CD4-positive, alpha-beta memory T cell (primary cell): ENCODE measurements at regions not wholly inside any gene's neighbourhood (a gene's known extent, or its start where the extent isn't known, plus 50 kb on each side); places are given as distances from the start of the nearest gene placed in this dataset.

Experiments used
- CTCF ChIA-PET: fragments of 350-600 bp; sonication (Branson Sonifier 250); formaldehyde crosslinking; loops from one replicate; lab custom pipeline; 2021; ENCODE audit warnings: inconsistent platforms; ENCODE audit not compliant: partially characterized antibody; lab: Charles Lee
- POLR2A ChIA-PET: fragments of 350-600 bp; sonication (Branson Sonifier 250); formaldehyde crosslinking; loops from one replicate; lab custom pipeline; 2021; ENCODE audit not compliant: partially characterized antibody; lab: Charles Lee
- DNase-seq, 5 donors: peaks; one replicate each; pipeline versions ENCODE4 v3.0.0 to v3.0.0-alpha.2; 2020 to 2022; ENCODE audit warnings: mixed read lengths in 1 of 5
- H3K27ac ChIP-seq: one replicate; pipeline ENCODE4 v1.7.0; 2013; ENCODE audit warnings: low read depth, low read length
- H3K27me3 ChIP-seq: 2 replicates; pipeline ENCODE4 v1.7.0; 2013; ENCODE audit warnings: mild to moderate bottlenecking, low read length, moderate library complexity; ENCODE audit not compliant: insufficient read depth
- H3K36me3 ChIP-seq: 2 replicates; pipeline ENCODE4 v1.7.0; 2013; ENCODE audit warnings: mild to moderate bottlenecking, low read length, moderate library complexity; ENCODE audit not compliant: insufficient read depth
- H3K4me1 ChIP-seq: 2 replicates; pipeline ENCODE4 v1.7.0; 2013; ENCODE audit warnings: mild to moderate bottlenecking, low read length, moderate library complexity; ENCODE audit not compliant: insufficient read depth
- H3K4me3 ChIP-seq, 2 donors: one replicate each; pipeline ENCODE4 v1.7.0; 2013; ENCODE audit warnings: low read length in 2 of 2, mild to moderate bottlenecking in 1 of 2
- H3K9me3 ChIP-seq, 2 donors: one replicate each; pipeline ENCODE4 v1.7.0; 2013; ENCODE audit warnings: low read length in 2 of 2, control low read depth in 1 of 2; ENCODE audit not compliant: control insufficient read depth in 1 of 2
- H3K27ac Mint-ChIP-seq, 7 donors: one replicate each; pipeline ENCODE4 v1.8.0; 2020 to 2021; ENCODE audit warnings: mixed read lengths in 7 of 7, mild to moderate bottlenecking in 6 of 7, inconsistent platforms in 3 of 7, moderate library complexity in 3 of 7
- H3K27me3 Mint-ChIP-seq, 2 donors: one replicate each; pipeline ENCODE4 v1.8.0; 2020 to 2021; ENCODE audit warnings: mixed read lengths in 2 of 2
- H3K36me3 Mint-ChIP-seq, 2 donors: one replicate each; pipeline ENCODE4 v1.8.0; 2020 to 2021; ENCODE audit warnings: mixed read lengths in 2 of 2, inconsistent platforms in 1 of 2, mild to moderate bottlenecking in 1 of 2
- H3K4me1 Mint-ChIP-seq, 4 donors: one replicate each; pipeline ENCODE4 v1.8.0; 2020 to 2021; ENCODE audit warnings: mixed read lengths in 4 of 4, mild to moderate bottlenecking in 1 of 4
- H3K4me3 Mint-ChIP-seq, 8 donors: one replicate each; pipeline ENCODE4 v1.8.0; 2020 to 2021; ENCODE audit warnings: mixed read lengths in 8 of 8, mild to moderate bottlenecking in 7 of 8, moderate library complexity in 6 of 8, inconsistent platforms in 3 of 8
- H3K9me3 Mint-ChIP-seq, 8 donors: one replicate each; pipeline ENCODE4 v1.8.0; 2020 to 2021; ENCODE audit warnings: mixed read lengths in 8 of 8, mild to moderate bottlenecking in 5 of 8, inconsistent platforms in 3 of 8, moderate library complexity in 1 of 8
- intact Hi-C: fragments of 100-400 bp; cut with micrococcal nuclease; formaldehyde crosslinking; loops from one replicate; pipeline ENCODE4 v1.15.1; 2023

- Mint-ChIP-seq H3K4me3 (no peak overlapping the region), H3K27me3 (peaks cover 6 to 8% of the 10 kb centered on the region in 2 donors), H3K4me1 (peaks cover 0 to 3% (median 0%) of the 10 kb centered on the region in 4 donors), H3K36me3 (no peaks in the 10 kb centered on the region), H3K27ac (no peak overlapping the region), H3K9me3 (peaks cover 0 to 8% (median 3%) of the 10 kb centered on the region in 8 donors)
- ChIA-PET POLR2A (no interaction called here), CTCF (interaction anchor here (1.0 kb wide), 1 partner anchor 8 kb away, joined by 3 read pairs; no protein-coding TSS in a partner anchor)
- intact Hi-C loops, result no loop called here
- Histone ChIP-seq H3K27ac (no peak overlapping the region), H3K36me3 (no peaks in the 10 kb centered on the region), H3K9me3 (no peaks in the 10 kb centered on the region), H3K4me3 (no peak overlapping the region), H3K4me1 (no peaks in the 10 kb centered on the region), H3K27me3 (no peaks in the 10 kb centered on the region)
- DNase-seq, result no peak
Measured at GRCh38 chr1:212536586-212536985, 72.0 kb upstream of the ATF3 start.

GRCh38 chr1:212537610-212538009 lies 71.0 kb upstream of the ATF3 start:
- no peaks in the 10 kb centered on the region for H3K4me1 ChIP-seq
- Mint-ChIP-seq H3K27ac (no peak overlapping the region), H3K4me1 (peaks cover 0 to 3% (median 0%) of the 10 kb centered on the region in 4 donors), H3K4me3 (no peak overlapping the region), H3K27me3 (peaks cover 6 to 8% of the 10 kb centered on the region in 2 donors), H3K36me3 (no peaks in the 10 kb centered on the region), H3K9me3 (peaks cover 0 to 8% (median 3%) of the 10 kb centered on the region in 8 donors)
- intact Hi-C loops, result no loop called here
- no peaks in the 10 kb centered on the region for H3K9me3 ChIP-seq
- H3K4me3 ChIP-seq, result no peak overlapping the region
- no peaks in the 10 kb centered on the region for H3K36me3 ChIP-seq
- H3K27me3 ChIP-seq, result no peaks in the 10 kb centered on the region
- no peak overlapping the region for H3K27ac ChIP-seq
- POLR2A ChIA-PET, result no interaction called here
- no peak for DNase-seq
- CTCF ChIA-PET, result interaction anchor here (1.0 to 1.3 kb wide), 2 partner anchors 9 to 57 kb away, joined by 3 read pairs; no protein-coding TSS in a partner anchor

GRCh38 chr1:212539737-212540430 lies 68.7 kb upstream of the ATF3 start:
- Histone ChIP-seq H3K36me3 (no peaks in the 10 kb centered on the region), H3K4me3 (no peak overlapping the region), H3K9me3 (no peaks in the 10 kb centered on the region), H3K27ac (no peak overlapping the region), H3K27me3 (no peaks in the 10 kb centered on the region), H3K4me1 (no peaks in the 10 kb centered on the region)
- Mint-ChIP-seq H3K9me3 (peaks cover 0 to 8% (median 3%) of the 10 kb centered on the region in 8 donors), H3K4me3 (no peak overlapping the region), H3K36me3 (no peaks in the 10 kb centered on the region), H3K4me1 (no peaks in the 10 kb centered on the region), H3K27ac (no peak overlapping the region), H3K27me3 (peaks cover 4 to 12% of the 10 kb centered on the region in 2 donors)
- no peak for DNase-seq
- CTCF ChIA-PET, result no interaction called here
- POLR2A ChIA-PET, result no interaction called here
- intact Hi-C loops, result no loop called here

GRCh38 chr1:212542761-212543187 lies 65.8 kb upstream of the ATF3 start:
- intact Hi-C loops, result no loop called here
- Mint-ChIP-seq H3K4me3 (no peak overlapping the region), H3K9me3 (peaks cover 0 to 3% (median under 1%) of the 10 kb centered on the region in 8 donors), H3K36me3 (no peaks in the 10 kb centered on the region), H3K27ac (no peak overlapping the region), H3K4me1 (no peaks in the 10 kb centered on the region), H3K27me3 (peaks cover 4 to 9% of the 10 kb centered on the region in 2 donors)
- Histone ChIP-seq H3K27ac (no peak overlapping the region), H3K9me3 (no peaks in the 10 kb centered on the region), H3K27me3 (no peaks in the 10 kb centered on the region), H3K4me1 (no peaks in the 10 kb centered on the region), H3K4me3 (no peak overlapping the region), H3K36me3 (no peaks in the 10 kb centered on the region)
- POLR2A ChIA-PET, result no interaction called here
- CTCF ChIA-PET, result no interaction called here
- no peak for DNase-seq

GRCh38 chr1:212544110-212544509 lies 64.5 kb upstream of the ATF3 start:
- ChIA-PET POLR2A (no interaction called here), CTCF (no interaction called here)
- Histone ChIP-seq H3K4me3 (no peak overlapping the region), H3K36me3 (no peaks in the 10 kb centered on the region), H3K27me3 (no peaks in the 10 kb centered on the region), H3K4me1 (no peaks in the 10 kb centered on the region), H3K27ac (no peak overlapping the region), H3K9me3 (no peaks in the 10 kb centered on the region)
- H3K4me1 Mint-ChIP-seq, result no peaks in the 10 kb centered on the region
- peaks cover 4 to 11% of the 10 kb centered on the region in 2 donors for H3K27me3 Mint-ChIP-seq
- H3K27ac Mint-ChIP-seq, result no peak overlapping the region
- no peak overlapping the region for H3K4me3 Mint-ChIP-seq
- intact Hi-C loops, result no loop called here
- no peaks in the 10 kb centered on the region for H3K9me3 Mint-ChIP-seq
- DNase-seq, result no peak
- H3K36me3 Mint-ChIP-seq, result no peaks in the 10 kb centered on the region

- Histone ChIP-seq H3K27ac (no peak overlapping the region), H3K4me1 (no peaks in the 10 kb centered on the region), H3K4me3 (no peak overlapping the region), H3K27me3 (no peaks in the 10 kb centered on the region), H3K36me3 (no peaks in the 10 kb centered on the region), H3K9me3 (no peaks in the 10 kb centered on the region)
- no peak for DNase-seq
- CTCF ChIA-PET, result no interaction called here
- Mint-ChIP-seq H3K4me3 (no peak overlapping the region), H3K4me1 (no peaks in the 10 kb centered on the region), H3K9me3 (no peaks in the 10 kb centered on the region), H3K36me3 (no peaks in the 10 kb centered on the region), H3K27me3 (peaks cover 6 to 15% of the 10 kb centered on the region in 2 donors), H3K27ac (no peak overlapping the region)
- POLR2A ChIA-PET, result no interaction called here
- intact Hi-C loops, result no loop called here
Measured at GRCh38 chr1:212545941-212546635, 62.5 kb upstream of the ATF3 start.

DNA sequence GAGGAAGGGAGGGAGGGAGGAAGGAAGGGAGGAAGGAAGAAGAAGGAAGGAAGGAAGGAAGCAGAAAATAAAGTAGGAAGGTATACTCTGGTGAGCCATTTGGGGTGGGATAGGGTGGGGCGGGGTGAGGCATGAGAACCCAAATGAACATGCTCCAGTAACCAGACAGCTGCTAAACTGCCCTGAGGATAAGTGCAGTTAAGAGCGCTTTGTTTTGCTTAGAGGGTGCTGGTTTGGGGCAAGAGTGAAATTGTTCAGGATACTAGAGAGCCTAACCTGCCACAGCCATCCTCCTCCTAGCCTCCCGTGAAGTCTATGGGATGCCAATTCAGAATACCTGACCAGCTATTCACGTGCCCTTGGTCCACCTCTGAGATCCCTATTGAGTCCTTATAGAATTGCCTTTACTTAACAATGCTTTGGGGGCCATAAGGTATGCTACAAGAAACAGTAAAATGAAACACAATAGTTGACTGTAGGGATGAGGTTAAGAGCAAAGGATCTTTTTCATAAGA lies 59.0 kb upstream of the ATF3 start:
- DNase-seq, result no peak

More for the DNA sequence above, 59.0 kb upstream of the ATF3 start:
- Histone ChIP-seq H3K9me3 (no peaks in the 10 kb centered on the region), H3K27me3 (no peaks in the 10 kb centered on the region), H3K4me1 (no peaks in the 10 kb centered on the region), H3K4me3 (no peak overlapping the region), H3K36me3 (no peaks in the 10 kb centered on the region), H3K27ac (no peak overlapping the region)
- Mint-ChIP-seq H3K4me3 (no peak overlapping the region), H3K27ac (peak overlapping the region in 1 of 7 donors; percentile 20), H3K27me3 (peaks cover 17 to 23% of the 10 kb centered on the region in 2 donors), H3K4me1 (no peaks in the 10 kb centered on the region), H3K36me3 (no peaks in the 10 kb centered on the region), H3K9me3 (no peaks in the 10 kb centered on the region)
- CTCF ChIA-PET, result interaction anchor here (1.2 kb wide), 1 partner anchor 115 kb away, joined by 3 read pairs; no protein-coding TSS in a partner anchor
- intact Hi-C loops, result no loop called here
- POLR2A ChIA-PET, result no interaction called here
